NT2/D1 (cell line): ENCODE measurements at regions not wholly inside any gene's neighbourhood (a gene's known extent, or its start where the extent isn't known, plus 50 kb on each side); places are given as distances from the start of the nearest gene placed in this dataset.

ENCODE experiments used
- YY1 ChIP-seq: IDR thresholded peaks from 2 replicates; pipeline ENCODE4 v1.6.1; 2011; ENCODE audit not compliant: insufficient read length, insufficient read depth
- ZNF274 ChIP-seq: IDR thresholded peaks from 2 replicates; pipeline ENCODE4 v1.6.1; 2011; ENCODE audit warnings: mild to moderate bottlenecking, low read depth, low read length

DNA sequence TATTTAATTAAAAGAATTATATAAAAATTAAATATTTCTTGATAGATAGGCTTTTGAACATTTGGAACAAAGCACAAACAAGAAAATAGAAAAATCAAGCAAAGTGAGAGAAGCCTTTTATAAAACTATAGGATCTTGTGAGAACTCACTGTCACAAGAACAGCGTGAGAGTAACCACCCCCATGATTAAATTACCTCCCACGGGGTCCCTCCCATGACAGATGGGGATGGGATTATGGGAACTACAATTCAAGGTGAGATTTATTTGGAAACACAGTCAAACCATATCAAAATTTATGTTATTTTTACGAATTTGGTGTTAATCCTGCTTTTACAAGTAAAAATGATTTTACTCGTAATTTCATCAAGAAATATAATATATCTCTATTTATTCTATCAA is 1136.1 kb upstream of the POT1 start:
- TF ChIP-seq YY1, result no peak
- no peak for TF ChIP-seq ZNF274
